ENCODE measurements at regions not wholly inside any gene's neighbourhood (a gene's known extent, or its start where the extent isn't known, plus 50 kb on each side); places are given as distances from the start of the nearest gene placed in this dataset.
A peak's percentile ranks its signal among the peaks of the same experiment; 100 is the strongest.

DNA sequence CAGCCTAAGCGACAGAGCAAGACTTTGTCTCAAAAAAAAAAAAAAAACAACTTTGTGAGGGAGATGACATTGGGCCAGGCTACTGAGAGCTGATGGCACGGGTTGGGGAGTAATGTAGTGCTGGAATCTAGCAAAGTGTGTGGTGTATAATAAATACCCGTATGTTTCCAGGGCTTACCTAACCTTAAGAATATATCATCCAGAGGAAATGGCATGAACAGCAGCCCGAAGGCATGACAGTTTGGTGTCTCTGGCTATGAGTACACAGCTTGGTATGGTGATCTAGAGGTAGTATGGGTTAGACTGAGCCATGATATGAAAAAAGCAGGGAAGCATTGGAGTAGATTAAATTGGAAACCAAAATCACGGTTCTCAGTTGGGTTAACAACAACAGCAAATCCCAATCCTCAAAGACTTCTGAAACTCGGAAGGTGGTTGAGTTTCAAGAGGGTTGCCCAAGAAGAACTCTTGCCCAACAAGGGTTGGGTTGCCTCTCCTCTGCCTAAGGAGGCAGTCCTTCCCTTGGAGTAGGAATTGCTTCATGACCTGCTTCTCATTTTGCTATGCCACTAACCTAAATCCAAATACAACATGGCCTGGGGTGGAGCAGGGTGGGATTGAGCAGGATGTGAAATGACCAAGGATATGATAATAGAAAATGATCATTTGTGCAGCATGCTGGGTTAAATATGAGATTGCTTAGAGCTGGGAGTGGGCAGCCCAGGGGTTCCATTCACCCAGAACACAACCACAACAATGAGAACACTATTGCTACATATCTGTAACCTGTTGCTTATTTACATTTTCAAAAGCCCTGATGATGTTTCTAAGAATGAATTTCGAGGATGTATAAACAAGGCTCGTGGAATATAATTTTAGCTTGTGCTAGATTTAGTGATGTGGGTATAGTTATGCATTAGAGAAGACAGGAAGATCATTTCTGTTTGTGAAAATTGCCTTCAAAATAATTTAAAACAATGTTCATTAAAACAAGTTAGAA, 64.6 kb upstream of the ZFR start:
- no peak for DNase-seq (ENCODE audit: low spot score)
- Mint-ChIP-seq H3K27ac (no peak overlapping the region), H3K4me3 (no peak overlapping the region), H3K27me3 (peaks cover 11 to 16% of the 10 kb centered on the region in 2 donors), H3K9me3 (no peaks in the 10 kb centered on the region), H3K4me1 (ENCODE audit: low read depth in 2 of 2) (peaks cover 2 to 4% of the 10 kb centered on the region in 2 donors), H3K36me3 (no peaks in the 10 kb centered on the region)
- ATAC-seq = no peak

DNA sequence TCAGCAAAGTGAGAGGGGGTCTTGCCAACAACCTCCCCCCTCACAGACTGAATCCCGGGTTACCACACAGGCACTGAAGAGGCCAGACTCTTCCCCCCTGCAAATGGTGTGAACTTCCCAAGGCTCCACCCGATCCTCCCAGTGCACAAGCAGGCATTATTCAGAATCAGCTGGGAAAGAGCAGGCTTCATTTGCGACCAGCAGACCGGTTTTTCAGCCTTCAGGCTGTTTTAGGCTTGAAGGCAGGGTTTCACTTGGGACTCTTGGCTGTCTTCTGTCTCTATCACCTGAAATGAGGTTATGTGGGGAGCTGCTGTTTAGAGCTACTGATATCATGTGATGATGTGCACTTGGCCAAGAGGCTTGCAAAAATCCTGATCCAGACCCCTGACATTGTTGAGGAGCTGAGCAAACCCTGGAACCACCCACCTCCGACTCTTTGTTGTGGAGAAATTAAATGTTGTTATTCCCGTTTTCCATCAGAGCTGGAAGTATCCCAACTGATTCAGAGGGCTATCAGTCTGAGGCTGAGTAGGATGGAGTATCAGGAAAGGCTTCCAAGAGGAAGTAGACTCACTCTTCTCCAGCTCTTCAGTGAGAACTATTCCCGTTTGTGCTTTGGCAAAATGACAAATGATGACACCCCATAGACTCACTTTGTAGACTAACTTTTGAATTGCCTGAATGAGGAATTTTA, 63.3 kb upstream of the ZFR start:
- H3K27me3 Mint-ChIP-seq = peaks cover 11 to 16% of the 10 kb centered on the region in 2 donors
- H3K9me3 Mint-ChIP-seq = no peaks in the 10 kb centered on the region
- DNase-seq (ENCODE audit: low spot score) = no peak
- no peak overlapping the region for H3K4me3 Mint-ChIP-seq
- peaks cover 2 to 4% of the 10 kb centered on the region in 2 donors for H3K4me1 Mint-ChIP-seq (ENCODE audit: low read depth in 2 of 2)
- H3K36me3 Mint-ChIP-seq = no peaks in the 10 kb centered on the region
- H3K27ac Mint-ChIP-seq = no peak overlapping the region
- ATAC-seq = no peak

DNA sequence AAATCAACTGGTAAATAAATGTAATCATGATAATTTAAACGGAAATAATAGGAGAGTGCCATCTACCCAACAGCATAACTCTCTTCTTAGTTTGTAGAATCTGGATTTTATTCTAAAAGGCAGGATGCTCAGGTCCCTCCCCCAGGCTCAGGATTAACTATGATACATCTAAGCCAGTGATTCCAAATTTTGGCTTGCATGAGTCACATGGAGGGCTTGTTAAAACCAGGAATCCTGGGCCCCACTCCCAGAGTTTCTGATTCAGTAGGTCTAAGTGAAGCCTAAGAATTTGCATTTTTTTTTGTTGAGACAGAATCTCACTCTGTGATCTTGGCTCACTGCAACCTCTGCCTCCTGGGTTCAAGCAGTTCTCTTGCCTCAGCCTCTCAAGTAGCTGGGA, 62.3 kb upstream of the ZFR start:
- ATAC-seq (no peak), DNase-seq (ENCODE audit: low spot score) (no peak)
- no peaks in the 10 kb centered on the region for H3K36me3 Mint-ChIP-seq
- peaks cover 2 to 4% of the 10 kb centered on the region in 2 donors for H3K4me1 Mint-ChIP-seq (ENCODE audit: low read depth in 2 of 2)
- no peak overlapping the region for H3K27ac Mint-ChIP-seq
- H3K27me3 Mint-ChIP-seq = peaks cover 11 to 16% of the 10 kb centered on the region in 2 donors
- no peaks in the 10 kb centered on the region for H3K9me3 Mint-ChIP-seq
- H3K4me3 Mint-ChIP-seq = no peak overlapping the region

DNA sequence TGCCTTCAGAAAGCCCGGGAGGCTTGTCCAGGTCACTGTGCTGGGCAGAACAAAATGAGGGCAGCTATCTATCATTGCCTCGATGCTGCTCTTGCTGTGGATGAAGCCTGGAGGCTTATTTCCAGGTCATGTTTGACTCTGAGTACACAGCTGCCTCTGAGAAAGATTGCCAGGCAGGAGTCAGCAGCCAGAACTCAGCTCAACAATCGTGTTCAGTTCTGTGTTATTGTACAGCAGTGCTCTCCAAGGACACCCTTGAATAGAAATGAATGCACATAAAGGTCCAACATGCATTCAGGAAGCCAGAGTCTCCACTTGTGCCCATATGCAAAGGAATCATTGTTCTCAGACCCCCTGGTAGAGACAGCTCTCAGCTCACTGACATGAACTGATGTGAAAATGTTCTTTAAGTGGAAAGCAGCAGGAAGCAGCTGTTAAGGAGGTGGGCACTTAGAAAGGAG, 61.7 kb upstream of the ZFR start:
- Mint-ChIP-seq H3K9me3 (no peaks in the 10 kb centered on the region), H3K4me1 (ENCODE audit: low read depth in 2 of 2) (peaks cover 2 to 4% of the 10 kb centered on the region in 2 donors), H3K4me3 (no peak overlapping the region), H3K27me3 (peaks cover 15 to 16% of the 10 kb centered on the region in 2 donors), H3K27ac (no peak overlapping the region), H3K36me3 (no peaks in the 10 kb centered on the region)
- ATAC-seq (no peak), DNase-seq (ENCODE audit: low spot score) (no peak)

DNA sequence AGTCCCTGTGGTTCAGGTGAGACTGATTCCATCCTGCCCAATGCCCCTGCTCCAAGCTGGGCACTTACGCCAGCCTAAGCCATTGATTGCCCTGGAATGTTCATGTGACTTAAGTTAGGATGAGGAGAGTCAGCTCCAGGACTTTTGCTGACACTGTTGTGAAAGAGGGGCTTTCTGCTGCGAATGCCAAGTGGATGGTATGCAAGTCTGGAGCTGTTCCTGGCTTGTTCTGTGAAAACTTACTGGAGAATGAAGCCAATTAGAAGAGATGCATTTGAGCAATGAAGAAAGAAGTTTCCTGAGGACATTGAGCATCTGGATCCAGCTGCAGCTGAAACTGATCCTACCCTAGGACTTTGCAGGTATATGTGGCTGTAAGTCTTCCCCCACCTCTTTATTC, 61.2 kb upstream of the ZFR start:
- H3K4me3 Mint-ChIP-seq = no peak overlapping the region
- no peaks in the 10 kb centered on the region for H3K9me3 Mint-ChIP-seq
- ATAC-seq (no peak), DNase-seq (ENCODE audit: low spot score) (no peak)
- peaks cover 2 to 4% of the 10 kb centered on the region in 2 donors for H3K4me1 Mint-ChIP-seq (ENCODE audit: low read depth in 2 of 2)
- peaks cover 16 to 20% of the 10 kb centered on the region in 2 donors for H3K27me3 Mint-ChIP-seq
- H3K27ac Mint-ChIP-seq = no peak overlapping the region
- H3K36me3 Mint-ChIP-seq = no peaks in the 10 kb centered on the region

DNA sequence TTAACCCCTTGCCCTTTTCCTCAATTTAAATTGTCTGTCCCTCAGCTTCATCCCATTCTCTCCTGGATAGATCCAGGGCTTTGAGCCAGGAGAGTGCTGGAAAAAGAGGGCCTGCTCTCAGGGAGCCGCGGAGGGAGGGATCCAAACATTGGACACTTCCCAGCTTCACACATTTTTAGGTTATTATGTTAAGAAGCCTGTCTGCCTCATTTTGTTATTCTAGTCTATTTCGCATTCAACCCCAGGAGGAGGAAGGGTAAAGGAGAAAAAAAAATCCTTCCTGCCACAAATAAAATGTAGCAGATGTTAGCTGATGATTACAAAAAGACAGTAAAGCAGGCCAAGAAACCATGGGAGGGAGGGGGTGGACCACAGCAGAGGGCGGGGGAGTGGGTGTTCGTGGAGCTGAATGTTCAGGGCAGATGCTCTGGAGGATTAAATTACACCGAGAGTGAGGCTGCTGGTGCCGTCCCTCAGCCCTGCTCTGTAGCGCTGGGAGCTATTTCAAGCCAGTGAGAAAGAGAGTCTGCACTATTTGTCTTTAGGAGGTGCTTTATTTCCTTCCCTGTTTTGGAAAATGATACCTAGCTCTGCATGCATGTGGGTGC, 60.6 kb upstream of the ZFR start:
- Mint-ChIP-seq H3K27me3 (peaks cover 16 to 25% of the 10 kb centered on the region in 2 donors), H3K36me3 (no peaks in the 10 kb centered on the region), H3K4me3 (no peak overlapping the region), H3K9me3 (no peaks in the 10 kb centered on the region), H3K27ac (peak overlapping the region in 1 of 2 donors; percentile 26), H3K4me1 (ENCODE audit: low read depth in 2 of 2) (peaks cover 2 to 4% of the 10 kb centered on the region in 2 donors)
- DNase-seq (ENCODE audit: low spot score) (no peak), ATAC-seq (no peak)

DNA sequence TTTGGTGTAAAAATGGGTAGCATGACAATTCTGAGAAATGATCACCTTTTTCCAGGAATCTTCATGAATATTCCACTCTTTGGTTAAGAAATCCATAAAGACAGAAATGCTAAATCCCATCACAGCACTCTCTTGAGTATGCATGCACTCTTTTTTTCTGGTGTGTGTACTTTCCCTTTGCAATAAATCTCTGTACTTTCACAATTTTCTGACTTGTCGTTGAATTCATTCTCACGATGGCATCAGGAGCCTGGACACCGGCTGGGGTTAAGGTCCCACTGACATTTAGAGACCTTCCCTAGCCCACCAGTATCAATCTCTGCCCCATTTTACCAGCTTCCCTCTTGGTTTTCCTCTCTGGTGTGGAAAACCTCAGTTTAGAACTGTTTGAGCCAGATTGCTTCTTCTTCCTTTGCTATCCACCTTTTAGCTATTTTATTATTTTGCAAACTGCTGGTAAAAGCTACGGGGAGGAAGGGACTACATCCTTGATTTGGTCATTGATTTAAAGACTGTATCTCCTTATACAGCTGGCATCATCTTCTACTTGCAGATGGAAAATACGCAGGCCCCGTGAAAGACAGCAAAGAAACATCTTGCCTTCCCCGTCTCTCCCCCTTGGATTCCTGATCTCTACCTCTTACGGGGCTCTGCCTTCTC, 59.9 kb upstream of the ZFR start:
- Mint-ChIP-seq H3K4me1 (ENCODE audit: low read depth in 2 of 2) (peaks cover 2 to 4% of the 10 kb centered on the region in 2 donors), H3K27ac (peak overlapping the region in 1 of 2 donors; percentile 26), H3K9me3 (no peaks in the 10 kb centered on the region), H3K36me3 (no peaks in the 10 kb centered on the region), H3K27me3 (peaks cover 16 to 25% of the 10 kb centered on the region in 2 donors), H3K4me3 (no peak overlapping the region)
- DNase-seq (ENCODE audit: low spot score) (no peak), ATAC-seq (no peak)

DNA sequence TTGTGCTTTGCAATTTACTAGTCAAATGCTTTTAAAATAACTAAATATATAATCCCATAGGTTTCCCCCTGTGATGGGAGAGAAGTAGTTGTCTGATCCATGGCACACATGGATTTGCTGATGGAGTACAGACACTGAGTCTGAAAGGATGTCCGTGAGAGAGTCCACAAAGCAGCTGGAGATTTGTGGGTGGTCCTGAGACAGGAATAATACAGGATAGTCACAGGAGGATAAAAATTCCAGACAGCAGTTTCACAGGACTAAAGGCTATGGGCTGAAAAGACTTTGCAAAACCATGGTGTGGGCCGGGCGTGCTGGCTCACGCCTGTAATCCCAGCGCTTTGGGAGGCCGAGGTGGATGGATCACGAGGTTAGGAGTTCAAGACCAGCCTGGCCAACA, 58.7 kb upstream of the ZFR start:
- no peak for ATAC-seq
- H3K27ac Mint-ChIP-seq = no peak overlapping the region
- no peak for DNase-seq (ENCODE audit: low spot score)
- no peak overlapping the region for H3K4me3 Mint-ChIP-seq
- H3K4me1 Mint-ChIP-seq (ENCODE audit: low read depth in 2 of 2) = peaks cover 2 to 4% of the 10 kb centered on the region in 2 donors
- H3K9me3 Mint-ChIP-seq = no peaks in the 10 kb centered on the region
- peaks cover 15 to 25% of the 10 kb centered on the region in 2 donors for H3K27me3 Mint-ChIP-seq
- H3K36me3 Mint-ChIP-seq = no peaks in the 10 kb centered on the region

DNA sequence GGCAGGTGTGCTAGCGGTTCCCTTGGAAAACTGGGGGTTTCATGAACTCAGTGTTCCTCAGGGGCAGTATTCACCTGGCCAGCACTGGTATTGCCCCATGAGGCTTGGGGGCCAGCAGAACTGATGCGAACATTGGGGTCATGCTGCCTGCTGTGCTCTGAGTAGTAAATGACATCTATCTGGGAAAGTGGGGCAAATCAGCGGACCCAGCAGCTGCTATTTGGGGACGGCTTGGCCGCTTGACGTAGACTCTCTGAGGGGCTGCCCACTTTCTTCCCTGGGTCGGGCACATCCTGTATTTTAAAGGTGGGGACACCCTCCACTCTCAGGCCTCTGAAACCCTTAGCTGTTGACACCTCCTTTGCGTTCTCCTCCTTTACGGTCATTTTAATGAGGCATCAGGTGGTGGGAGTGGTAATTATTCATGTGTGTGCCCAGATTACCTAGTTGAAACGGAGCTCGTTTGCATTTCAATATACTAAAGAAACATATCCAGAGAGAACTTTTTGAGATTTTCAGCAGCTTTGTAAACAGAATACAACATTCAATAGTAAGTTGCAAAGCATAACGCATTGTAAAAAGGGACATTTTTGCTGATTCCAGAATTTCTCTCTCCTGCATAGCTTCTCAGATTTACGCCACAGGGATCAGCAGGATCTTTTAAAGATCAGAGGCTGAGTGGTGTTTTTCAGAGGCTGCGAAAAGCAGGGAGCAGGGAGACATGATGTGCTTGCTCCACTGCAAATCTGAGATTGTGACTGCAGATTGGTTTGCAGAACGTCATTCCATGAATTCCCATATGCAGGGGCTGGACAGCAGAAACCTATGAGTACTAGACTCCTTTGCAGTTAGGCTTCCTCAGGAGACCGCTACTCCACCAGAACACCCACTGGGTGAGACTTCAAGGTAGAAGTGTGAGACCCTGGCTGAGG, 56.8 kb upstream of the ZFR start:
- ATAC-seq = no peak
- DNase-seq (ENCODE audit: low spot score) = no peak
- Mint-ChIP-seq H3K36me3 (no peaks in the 10 kb centered on the region), H3K4me3 (no peak overlapping the region), H3K27me3 (peaks cover 12 to 25% of the 10 kb centered on the region in 2 donors), H3K27ac (no peak overlapping the region), H3K9me3 (no peaks in the 10 kb centered on the region), H3K4me1 (ENCODE audit: low read depth in 2 of 2) (peaks cover 2 to 4% of the 10 kb centered on the region in 2 donors)

DNA sequence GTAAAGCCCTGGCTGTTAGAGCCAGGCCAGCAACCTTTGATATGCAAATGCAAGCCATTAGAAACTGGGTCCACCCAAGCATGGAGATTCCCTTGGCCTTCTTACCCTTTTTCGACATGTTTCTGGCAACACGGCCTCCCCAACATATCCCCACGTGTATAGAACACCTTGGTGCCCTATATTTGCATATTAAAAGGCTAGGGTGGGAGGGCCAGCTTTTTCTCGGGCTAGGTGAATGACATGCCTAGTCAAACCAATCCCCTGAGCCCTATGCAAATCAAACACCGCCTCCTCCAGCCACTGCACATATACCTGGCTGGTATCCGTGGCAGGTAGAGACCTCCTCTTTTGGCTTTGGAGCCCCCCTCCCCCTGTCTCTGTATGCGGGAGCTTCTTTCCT, 55.6 kb upstream of the ZFR start:
- peaks cover 12 to 25% of the 10 kb centered on the region in 2 donors for H3K27me3 Mint-ChIP-seq
- H3K4me1 Mint-ChIP-seq (ENCODE audit: low read depth in 2 of 2) = peaks cover 2 to 4% of the 10 kb centered on the region in 2 donors
- H3K36me3 Mint-ChIP-seq = no peaks in the 10 kb centered on the region
- DNase-seq (ENCODE audit: low spot score) (no peak), ATAC-seq (no peak)
- no peak overlapping the region for H3K27ac Mint-ChIP-seq
- H3K9me3 Mint-ChIP-seq = no peaks in the 10 kb centered on the region
- H3K4me3 Mint-ChIP-seq = no peak overlapping the region

DNA sequence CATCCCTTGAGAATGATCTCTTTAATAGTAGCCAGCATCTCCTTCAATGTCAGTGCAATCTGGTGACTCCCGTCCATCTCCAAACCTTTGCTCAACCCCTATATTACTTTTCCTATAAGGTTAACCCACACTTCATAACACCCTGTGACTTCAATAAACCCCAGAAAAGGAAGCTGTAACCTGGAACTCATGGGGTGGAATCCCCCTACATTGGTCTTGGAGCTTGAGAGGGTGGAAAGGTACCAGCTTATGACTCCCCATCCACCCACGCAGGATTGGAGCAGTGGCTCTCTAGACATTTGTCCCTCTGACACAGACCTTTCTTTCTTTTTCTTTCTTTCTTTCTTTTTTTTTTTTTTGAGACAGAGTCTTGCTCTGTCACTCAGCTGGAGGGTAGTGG, 54.7 kb upstream of the ZFR start:
- peak in 1 of 2 donors; percentile 15 for ATAC-seq
- Mint-ChIP-seq H3K36me3 (no peaks in the 10 kb centered on the region), H3K27me3 (peaks cover 3 to 16% of the 10 kb centered on the region in 2 donors), H3K4me3 (no peak overlapping the region), H3K9me3 (no peaks in the 10 kb centered on the region), H3K4me1 (ENCODE audit: low read depth in 2 of 2) (no peaks in the 10 kb centered on the region), H3K27ac (peak overlapping the region in 1 of 2 donors; percentile 25)
- no peak for DNase-seq (ENCODE audit: low spot score)

DNA sequence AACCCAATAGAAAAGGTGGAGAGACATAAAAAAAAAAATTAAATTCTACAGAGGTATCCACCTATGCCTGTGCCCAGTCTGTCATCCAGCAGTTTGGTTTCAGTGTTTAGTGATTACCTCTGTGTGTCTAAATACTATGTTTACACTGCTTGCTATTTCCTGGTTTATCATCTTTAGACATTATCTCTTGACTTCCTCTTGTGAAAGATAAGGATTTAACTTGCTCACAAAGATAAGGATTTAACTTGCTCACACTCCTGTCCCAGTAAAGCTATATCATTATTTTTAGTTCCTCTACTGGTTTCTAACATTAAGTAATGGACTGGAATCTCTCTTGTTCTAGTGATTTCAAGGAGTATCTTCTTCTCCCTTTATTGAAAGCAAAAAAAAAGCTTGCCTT, 53.9 kb upstream of the ZFR start:
- peaks cover 3 to 14% of the 10 kb centered on the region in 2 donors for H3K27me3 Mint-ChIP-seq
- no peaks in the 10 kb centered on the region for H3K4me1 Mint-ChIP-seq (ENCODE audit: low read depth in 2 of 2)
- no peak for DNase-seq (ENCODE audit: low spot score)
- no peaks in the 10 kb centered on the region for H3K36me3 Mint-ChIP-seq
- no peaks in the 10 kb centered on the region for H3K9me3 Mint-ChIP-seq
- H3K4me3 Mint-ChIP-seq = no peak overlapping the region
- ATAC-seq = peak in 1 of 2 donors; percentile 40
- no peak overlapping the region for H3K27ac Mint-ChIP-seq
